ENCODE measurements at regions not wholly inside any gene's neighbourhood (a gene's known extent, or its start where the extent isn't known, plus 50 kb on each side); places are given as distances from the start of the nearest gene placed in this dataset.

DNA sequence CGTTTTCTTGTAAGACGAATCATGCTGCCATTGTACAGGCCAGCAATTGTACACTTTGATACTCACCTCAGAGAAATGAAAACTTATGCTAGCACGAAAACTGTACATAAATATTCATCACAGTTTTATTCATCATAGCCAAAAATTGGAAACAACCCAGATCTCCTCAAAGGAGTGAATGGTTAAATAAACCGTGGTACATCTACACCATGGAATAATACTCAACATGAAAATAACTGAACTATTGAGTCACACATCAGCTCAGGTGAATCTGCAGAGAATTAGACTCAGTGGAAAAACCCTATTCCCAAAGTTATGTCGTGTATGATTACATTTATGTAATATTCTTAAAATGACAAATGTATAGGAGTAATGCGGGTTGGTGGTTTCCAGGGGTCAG is 251.0 kb upstream of the HDAC4 start:
- TF ChIP-seq GATA2 (IDR thresholded peaks at IDR 0.05; ENCODE audit: low read depth, low read length) (no peak), GATA3 (IDR thresholded peaks at IDR 0.05; ENCODE audit: low read depth, low read length) (no peak)

DNA sequence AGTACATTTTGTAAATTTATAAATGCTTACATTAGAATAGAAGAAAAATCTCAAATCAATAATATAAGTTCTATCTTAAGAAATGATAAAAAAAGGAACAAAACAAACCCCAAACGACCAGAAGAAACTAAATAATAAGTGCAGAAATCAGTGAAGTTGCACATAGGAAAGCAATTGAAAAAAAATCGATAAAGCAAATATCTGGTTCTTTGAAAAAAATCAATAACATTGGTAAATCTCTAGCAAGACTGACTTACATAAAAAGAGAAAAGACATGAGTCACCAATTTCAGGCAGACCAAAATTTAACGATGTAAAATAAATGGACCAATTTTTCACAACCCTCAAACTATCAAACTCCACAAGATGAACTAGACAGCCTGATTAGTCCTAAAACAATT is 249.9 kb upstream of the HDAC4 start:
- TF ChIP-seq GATA3 (IDR thresholded peaks at IDR 0.05; ENCODE audit: low read depth, low read length) (no peak), GATA2 (IDR thresholded peaks at IDR 0.05; ENCODE audit: low read depth, low read length) (no peak)

DNA sequence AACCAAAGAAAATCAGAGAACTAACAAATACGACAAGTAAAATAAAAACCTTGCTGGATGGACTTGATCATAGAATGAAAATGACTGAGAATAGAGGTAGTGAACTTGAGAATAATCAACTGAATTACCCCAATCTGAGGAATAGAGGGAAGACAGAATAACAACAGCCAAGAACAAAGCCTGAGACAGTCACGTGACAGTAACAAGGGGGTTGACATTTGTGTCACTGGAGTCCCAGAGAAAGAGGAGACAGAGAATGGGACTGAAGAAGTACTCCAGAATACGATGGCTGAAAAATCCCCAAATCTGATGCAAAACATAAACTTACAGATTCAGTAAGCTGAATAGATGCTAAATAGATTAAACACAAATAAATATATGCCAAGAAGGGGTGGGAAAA is 248.5 kb upstream of the HDAC4 start:
- no peak for TF ChIP-seq GATA2 (IDR thresholded peaks at IDR 0.05; ENCODE audit: low read depth, low read length)
- TF ChIP-seq GATA3 (IDR thresholded peaks at IDR 0.05; ENCODE audit: low read depth, low read length), result no peak

DNA sequence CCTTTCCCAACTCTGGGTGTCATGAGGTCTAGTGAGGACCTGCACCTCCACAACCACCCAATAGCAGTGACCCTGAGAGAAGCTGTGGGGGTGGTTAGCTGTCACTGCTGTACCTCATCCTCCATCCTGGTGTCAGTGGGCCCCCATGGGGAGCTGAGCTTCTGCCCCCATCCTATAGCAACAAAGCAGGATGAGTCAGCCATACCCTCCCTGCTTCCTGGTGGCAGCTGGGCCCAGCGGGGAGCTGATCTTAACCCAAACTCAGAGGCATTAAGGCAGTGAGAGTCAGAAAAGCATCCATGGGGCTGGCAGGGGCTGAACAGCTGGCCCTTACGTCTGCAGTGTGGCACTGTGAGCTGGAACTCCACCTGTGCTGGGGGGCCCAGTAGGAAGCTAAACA is 247.8 kb upstream of the HDAC4 start:
- TF ChIP-seq GATA2 (IDR thresholded peaks at IDR 0.05; ENCODE audit: low read depth, low read length), result no peak
- TF ChIP-seq GATA3 (IDR thresholded peaks at IDR 0.05; ENCODE audit: low read depth, low read length), result no peak

DNA sequence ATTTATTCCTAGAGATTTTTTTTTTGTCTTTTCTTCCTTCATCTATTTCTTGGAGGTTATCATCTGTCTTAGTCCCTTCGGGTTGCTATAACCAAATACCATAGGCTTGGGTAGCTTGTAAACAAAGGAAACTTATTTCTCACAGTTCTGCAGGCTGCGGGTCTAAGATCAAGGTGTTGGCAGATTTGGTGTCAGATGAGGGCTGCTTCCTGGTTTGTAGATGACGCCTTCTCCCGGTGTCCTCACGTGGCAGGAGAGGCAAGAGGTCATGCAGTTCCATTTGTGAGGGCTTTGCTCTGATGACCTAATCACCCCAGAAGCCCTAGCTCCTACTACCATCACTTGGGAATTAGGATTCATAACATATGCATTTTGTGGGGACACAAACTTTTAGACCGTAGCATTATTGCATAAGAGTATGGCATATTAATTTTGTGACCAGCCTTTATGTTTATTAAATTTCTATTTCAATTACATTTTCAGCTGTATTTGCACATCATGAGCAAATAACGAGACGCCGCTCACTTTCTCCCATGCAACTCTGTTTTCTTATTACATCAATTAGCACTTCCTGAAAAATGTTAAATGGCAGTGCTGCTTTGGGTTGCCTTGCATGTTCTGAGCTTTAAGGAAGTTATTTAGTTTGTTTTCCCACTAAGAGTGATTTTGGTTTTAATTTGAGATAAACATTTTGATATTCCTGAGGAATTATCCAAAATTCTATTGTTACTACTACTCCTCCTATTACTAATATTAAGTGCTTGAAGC is 246.4 kb upstream of the HDAC4 start:
- TF ChIP-seq GATA2 (IDR thresholded peaks at IDR 0.05; ENCODE audit: low read depth, low read length), result no peak
- TF ChIP-seq GATA3 (IDR thresholded peaks at IDR 0.05; ENCODE audit: low read depth, low read length), result no peak

DNA sequence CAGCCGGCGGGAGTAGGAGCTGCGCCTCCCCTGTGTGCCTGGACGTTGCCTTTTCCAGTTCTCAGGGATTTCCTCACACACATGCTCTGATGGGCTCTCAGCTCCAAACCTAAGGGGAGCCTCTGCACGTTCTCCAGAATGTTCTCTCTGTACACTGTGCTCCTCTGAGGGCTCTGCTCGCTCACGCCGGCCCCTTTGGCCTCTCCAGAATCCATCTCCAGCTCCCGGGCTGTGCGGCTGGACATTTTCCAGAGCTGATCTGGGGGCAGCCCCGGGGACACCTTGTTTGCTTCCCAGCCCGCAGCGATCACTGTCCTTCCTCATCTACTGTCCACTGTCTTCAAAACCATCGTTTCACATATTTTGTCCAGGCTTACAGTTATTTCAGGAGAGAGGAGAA is 245.4 kb upstream of the HDAC4 start:
- TF ChIP-seq GATA3 (IDR thresholded peaks at IDR 0.05; ENCODE audit: low read depth, low read length) (no peak), GATA2 (IDR thresholded peaks at IDR 0.05; ENCODE audit: low read depth, low read length) (no peak)

DNA sequence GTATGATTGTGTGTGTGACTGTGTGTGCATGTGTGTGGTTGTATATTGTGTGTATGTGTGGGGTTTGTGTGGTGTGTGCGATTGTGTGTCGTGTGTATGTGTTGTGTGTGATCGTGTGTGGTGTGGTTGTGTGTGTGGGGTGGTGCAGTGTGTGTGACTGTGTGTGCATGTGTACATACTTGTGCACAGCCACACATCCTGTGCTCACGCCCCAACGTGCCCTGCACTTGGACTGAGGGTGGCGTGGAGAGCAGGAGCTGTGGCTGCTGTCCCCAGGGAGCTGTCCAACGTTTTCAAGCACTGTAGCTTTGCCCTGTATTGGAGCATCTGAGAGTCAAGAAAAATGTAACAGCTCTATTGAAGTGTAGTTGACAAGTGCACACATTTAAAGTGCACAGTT is 243.2 kb upstream of the HDAC4 start:
- no peak for TF ChIP-seq GATA3 (IDR thresholded peaks at IDR 0.05; ENCODE audit: low read depth, low read length)
- no peak for TF ChIP-seq GATA2 (IDR thresholded peaks at IDR 0.05; ENCODE audit: low read depth, low read length)

DNA sequence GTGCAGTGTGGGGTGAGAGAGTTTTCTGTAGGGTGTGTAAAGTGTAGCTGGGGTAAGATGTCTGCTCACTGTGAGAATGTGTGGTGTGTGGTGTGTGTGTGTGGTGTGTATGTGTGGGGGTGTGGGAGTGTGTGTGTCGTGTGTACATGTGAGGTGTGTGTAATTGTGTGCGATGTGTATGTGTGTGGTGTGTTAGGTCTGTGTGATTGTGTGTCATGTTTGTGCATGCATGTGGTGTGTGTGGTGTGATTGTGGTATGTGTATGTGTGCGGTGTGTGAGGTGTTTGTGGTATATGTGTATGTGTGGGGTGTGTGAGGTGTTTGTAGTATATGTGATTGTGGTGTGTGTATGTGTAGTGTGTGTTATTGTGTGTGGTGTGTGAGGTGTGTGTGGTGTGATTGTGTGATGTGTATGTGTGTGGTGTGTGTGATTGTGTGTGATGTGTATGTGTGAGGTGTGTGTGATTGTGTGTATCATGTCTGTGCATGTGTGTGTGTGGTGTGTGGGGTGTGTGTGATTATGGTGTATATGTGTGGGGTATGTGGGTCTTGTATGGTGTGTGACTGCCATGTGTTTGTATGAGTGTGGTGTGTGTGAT is 241.7 kb upstream of the HDAC4 start:
- TF ChIP-seq GATA3 (IDR thresholded peaks at IDR 0.05; ENCODE audit: low read depth, low read length) (no peak), GATA2 (IDR thresholded peaks at IDR 0.05; ENCODE audit: low read depth, low read length) (no peak)

DNA sequence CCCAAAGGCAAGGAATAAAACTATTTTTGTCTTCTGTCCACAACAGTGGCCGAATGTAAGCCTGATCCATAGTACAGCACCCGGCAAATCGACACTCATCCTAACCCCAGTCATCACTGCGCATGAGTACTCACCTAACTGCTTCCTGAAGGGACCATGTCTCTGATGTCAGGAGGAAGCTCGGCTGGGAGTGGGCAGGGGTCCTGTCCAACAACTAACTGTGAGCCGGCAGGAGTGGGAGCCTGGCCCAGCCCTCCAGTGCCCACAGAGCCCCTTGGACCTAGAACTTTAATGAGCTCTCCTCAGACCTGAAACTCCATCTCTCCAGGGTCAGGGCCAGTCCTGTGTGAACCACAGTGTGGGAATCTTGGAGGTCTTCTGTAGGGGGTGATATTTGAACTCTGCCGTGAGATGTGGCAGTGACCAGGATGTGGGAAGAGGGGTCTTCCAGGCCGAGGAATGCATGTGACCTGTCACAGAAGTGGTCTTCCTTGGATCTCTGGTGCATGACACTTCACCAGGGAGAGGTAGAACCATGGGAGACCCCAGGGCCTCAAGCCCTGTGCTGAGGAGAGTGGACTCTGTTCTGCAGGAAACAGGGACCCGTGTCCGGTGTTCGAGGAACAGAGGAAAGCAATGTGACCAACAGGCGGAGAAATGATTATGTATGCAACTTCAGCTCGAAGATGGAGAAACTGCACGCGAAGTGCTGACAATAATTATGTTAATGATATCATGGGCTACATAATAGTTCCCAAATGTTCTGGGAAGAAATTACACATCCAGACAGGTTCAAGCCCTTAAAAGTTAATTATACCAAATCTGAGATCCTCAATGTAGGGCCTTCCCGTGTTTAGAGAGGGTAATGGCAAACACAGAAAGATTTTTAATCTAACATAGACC is 240.1 kb upstream of the HDAC4 start:
- TF ChIP-seq GATA3 (IDR thresholded peaks at IDR 0.05; ENCODE audit: low read depth, low read length), result no peak
- no peak for TF ChIP-seq GATA2 (IDR thresholded peaks at IDR 0.05; ENCODE audit: low read depth, low read length)

DNA sequence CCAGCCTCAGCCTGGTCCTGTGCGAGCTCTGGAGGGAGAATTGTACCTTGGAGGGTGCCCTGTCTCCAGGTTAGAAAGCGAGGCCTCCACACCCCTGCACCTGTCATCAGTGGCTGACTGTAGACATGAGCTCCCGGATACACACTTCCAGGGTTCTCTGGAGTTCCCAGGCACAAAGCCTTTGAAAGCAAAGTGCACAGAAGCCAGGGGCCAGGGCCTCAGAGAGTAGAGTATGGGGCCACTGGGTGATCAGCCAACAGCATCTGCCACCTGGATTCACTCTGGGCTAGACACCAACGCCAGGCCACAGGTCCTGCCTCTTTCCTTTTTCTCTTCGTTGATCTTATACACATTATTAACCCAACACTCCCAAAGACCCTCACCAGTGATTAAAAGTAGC is 239.4 kb upstream of the HDAC4 start:
- TF ChIP-seq GATA2 (IDR thresholded peaks at IDR 0.05; ENCODE audit: low read depth, low read length) (no peak), GATA3 (IDR thresholded peaks at IDR 0.05; ENCODE audit: low read depth, low read length) (no peak)

DNA sequence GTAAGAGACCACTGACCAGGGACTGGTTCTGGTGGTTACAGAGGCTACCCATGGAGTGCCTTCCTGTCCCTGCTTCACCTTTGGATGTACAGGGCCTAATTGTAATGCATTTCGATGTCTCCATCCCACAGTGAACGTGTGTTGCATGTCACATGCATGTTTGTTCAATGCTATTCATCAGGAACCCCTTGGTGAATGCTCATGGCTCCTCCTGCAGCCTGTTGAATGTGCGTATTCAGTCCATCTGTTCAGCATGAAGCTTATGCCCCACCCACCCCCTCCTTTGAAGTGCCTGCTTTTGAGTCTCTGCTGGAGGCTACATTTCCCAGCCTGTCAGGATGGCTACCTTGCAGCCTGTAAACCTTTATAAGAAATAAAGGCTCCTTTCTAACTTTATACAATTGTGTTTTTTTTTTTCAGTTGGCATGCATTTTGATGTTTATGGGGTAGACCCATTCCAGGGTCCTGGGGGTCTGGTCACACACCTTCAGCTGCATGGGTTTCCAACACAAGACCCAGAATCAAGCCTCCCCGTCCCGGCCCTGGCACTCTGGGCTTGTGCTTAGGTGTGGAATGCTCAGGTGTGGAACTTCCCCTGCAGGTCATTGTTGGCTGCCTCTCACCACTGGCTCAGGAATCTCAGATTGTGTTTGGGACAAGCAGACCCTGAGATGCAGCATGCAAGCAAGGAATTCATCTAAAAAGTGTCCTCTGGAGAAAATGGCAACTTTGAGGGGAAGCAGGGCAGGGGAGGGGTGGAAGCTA is 238.8 kb upstream of the HDAC4 start:
- TF ChIP-seq GATA2 (IDR thresholded peaks at IDR 0.05; ENCODE audit: low read depth, low read length) (no peak), GATA3 (IDR thresholded peaks at IDR 0.05; ENCODE audit: low read depth, low read length) (no peak)

DNA sequence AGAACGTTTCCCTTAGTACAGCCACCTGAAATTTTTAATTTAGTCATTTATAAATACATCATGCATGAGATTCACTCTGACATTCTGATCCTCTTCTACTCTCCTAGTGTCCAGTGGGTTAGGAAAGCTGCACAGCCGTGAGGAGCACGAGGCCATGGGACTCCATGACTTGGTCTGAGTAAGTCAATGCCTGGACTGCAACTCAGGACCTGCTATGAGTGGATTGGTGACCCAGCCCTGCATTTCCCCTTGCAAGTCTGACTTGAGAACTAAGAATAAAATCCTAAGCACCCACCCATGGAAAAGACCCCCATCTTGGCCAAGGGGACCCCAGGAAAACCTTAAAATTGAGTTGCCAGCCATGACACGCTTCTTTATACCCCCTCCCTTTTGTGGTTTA is 237.6 kb upstream of the HDAC4 start:
- TF ChIP-seq GATA3 (IDR thresholded peaks at IDR 0.05; ENCODE audit: low read depth, low read length) (no peak), GATA2 (IDR thresholded peaks at IDR 0.05; ENCODE audit: low read depth, low read length) (no peak)

DNA sequence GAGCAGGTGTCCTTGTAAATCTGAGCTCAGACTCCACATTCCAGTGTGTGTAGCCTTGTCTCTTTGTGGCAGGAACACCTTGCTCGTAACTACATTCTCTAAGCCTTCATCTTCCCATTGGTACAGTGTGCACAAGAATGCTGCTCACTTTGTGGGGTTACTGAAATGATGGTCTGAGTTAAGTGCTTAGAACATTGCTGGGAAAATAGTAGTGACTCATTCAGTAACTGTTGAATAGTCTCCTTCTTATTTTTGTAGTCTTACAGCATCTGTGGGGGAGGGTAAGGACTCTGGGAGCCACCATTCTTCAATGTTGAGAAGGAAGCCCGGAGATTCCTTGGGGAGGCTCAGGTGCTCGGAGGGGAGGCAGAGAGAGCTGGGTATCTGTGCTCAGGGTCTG is 236.0 kb upstream of the HDAC4 start:
- no peak for TF ChIP-seq GATA3 (IDR thresholded peaks at IDR 0.05; ENCODE audit: low read depth, low read length)
- TF ChIP-seq GATA2 (IDR thresholded peaks at IDR 0.05; ENCODE audit: low read depth, low read length), result no peak

DNA sequence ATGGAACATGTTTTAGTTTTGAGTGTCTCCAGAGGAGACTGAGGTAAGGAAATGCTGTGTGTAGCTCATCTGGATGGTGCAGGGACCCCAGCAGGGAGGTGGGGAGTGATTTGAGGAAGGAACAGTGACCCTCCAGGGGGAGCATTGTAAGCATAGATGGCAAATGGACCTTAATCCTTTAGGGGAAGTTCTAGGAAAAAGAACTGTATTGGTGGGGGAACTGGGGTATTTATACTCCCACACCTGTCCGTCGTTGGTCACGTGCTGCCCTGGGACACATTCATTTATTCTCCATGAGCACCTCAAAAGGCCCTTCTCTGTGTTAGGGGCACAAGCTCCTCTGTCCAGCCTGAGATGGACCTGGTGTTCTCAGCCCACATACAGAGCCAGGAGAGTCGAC is 233.9 kb upstream of the HDAC4 start:
- TF ChIP-seq GATA3 (IDR thresholded peaks at IDR 0.05; ENCODE audit: low read depth, low read length) (no peak), GATA2 (IDR thresholded peaks at IDR 0.05; ENCODE audit: low read depth, low read length) (no peak)

All from SH-SY5Y (cell line).